ENCODE measurements at regions not wholly inside any gene's neighbourhood (a gene's known extent, or its start where the extent isn't known, plus 50 kb on each side); places are given as distances from the start of the nearest gene placed in this dataset.
"Not testable (repeated sequence)": the region's sequence is repeated elsewhere in the genome, so short reads cannot be mapped to it uniquely, and the experiment has no call there.

GRCh38 chr14:106021832-106022231 is 495.4 kb downstream of the TMEM121 start:
- 51 to 74% (median 63%) methylated on average over 3 of the region's 3 CpGs for WGBS, 4 donors

DNA sequence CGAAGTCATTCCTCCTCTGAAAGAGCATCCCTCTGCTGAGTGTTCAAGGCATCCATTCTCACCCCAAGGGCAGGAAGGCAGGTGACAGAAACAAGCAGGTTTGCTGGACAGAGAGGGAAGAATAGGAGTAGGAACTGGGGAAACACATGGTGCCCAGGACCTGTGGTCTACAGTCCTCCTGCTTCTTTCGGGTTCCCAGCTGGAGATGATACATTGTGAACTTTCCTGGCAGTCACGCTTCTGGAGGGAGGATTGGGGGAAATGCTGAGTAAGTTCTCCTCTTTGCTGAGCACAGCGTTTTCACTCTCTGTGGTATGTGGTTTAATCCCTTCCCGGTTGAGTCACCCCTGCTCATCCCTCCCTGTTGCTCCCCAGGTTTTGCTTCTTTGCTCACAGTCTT is 496.3 kb downstream of the TMEM121 start:
- peaks cover 0 to 21% (median 0%) of the 10 kb centered on the region in 9 donors for H3K27me3 ChIP-seq
- WGBS, 4 donors, result 39 to 54% (median 48%) methylated on average over 5 of the region's 5 CpGs
- H3K36me3 ChIP-seq, result not testable (repeated sequence)

More at GRCh38 chr14:106021832-106022231, 495.4 kb downstream of the TMEM121 start:
- no peaks in the 10 kb centered on the region for H3K4me1 ChIP-seq
- H3K4me3 ChIP-seq, result no peak overlapping the region
- intact Hi-C loops (cut with DNase I), result no loop called here
- ATAC-seq, result no peak
- peaks cover 0 to 6% (median 0%) of the 10 kb centered on the region in 12 donors for H3K9me3 ChIP-seq
- H3K36me3 ChIP-seq, result no peaks in the 10 kb centered on the region
- no peak overlapping the region for H3K27ac ChIP-seq
- peaks cover 0 to 27% (median 0%) of the 10 kb centered on the region in 9 donors for H3K27me3 ChIP-seq
- TF ChIP-seq POLR2A (IDR thresholded peaks at IDR 0.05) (no peak), CTCF (IDR thresholded peaks at IDR 0.05) (no peak)
- DNase-seq, result no peak

GRCh38 chr14:106023411-106023810 is 497.0 kb downstream of the TMEM121 start:
- H3K4me3 ChIP-seq, result no peak overlapping the region
- TF ChIP-seq CTCF (IDR thresholded peaks at IDR 0.05) (no peak), POLR2A (IDR thresholded peaks at IDR 0.05) (no peak)
- ATAC-seq (no peak), DNase-seq (no peak)
- peaks cover 0 to 16% (median 0%) of the 10 kb centered on the region in 9 donors for H3K27me3 ChIP-seq
- 75 to 86% (median 81%) methylated on average over 1 of the region's 1 CpG for WGBS, 4 donors
- no peaks in the 10 kb centered on the region for H3K4me1 ChIP-seq
- H3K9me3 ChIP-seq, result peaks cover 0 to 6% (median 0%) of the 10 kb centered on the region in 12 donors
- H3K27ac ChIP-seq, result no peak overlapping the region
- intact Hi-C loops (cut with DNase I), result no loop called here
- no peaks in the 10 kb centered on the region for H3K36me3 ChIP-seq

More for the DNA sequence above, 496.3 kb downstream of the TMEM121 start:
- intact Hi-C loops (cut with DNase I); H3K9me3 ChIP-seq; H3K4me1 ChIP-seq; H3K4me3 ChIP-seq; H3K27ac ChIP-seq; ATAC-seq; DNase-seq: not testable (repeated sequence)

DNA sequence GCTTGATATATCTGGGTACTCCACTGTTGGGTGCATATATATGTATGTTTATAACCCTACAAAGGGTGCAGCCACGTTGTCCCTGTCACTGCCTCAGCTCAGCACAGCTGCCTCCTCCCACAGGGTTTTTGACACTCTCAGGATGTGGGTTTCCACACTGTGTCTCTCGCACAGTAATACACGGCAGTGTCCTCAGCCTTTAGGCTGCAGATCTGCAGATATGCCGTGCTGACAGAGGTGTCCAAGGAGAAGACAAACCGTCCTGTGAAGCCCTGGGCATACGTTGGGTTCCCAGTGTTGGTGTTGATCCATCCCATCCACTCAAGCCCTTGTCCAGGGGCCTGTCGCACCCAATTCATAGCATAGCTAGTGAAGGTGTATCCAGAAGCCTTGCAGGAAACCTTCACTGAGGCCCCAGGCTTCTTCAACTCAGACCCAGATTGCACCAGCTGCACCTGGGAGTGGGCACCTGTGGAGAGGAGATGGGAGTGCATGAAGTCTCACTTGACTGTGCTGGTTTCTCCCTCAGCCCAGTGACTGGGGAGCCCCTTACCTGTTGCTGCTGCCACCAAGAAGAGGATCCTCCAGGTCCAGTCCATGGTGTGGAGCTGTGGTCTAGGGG is 498.7 kb downstream of the TMEM121 start:
- H3K9me3 ChIP-seq, result peaks cover 0 to 6% (median 0%) of the 10 kb centered on the region in 12 donors
- TF ChIP-seq POLR2A (IDR thresholded peaks at IDR 0.05) (no peak), CTCF (IDR thresholded peaks at IDR 0.05) (no peak)
- DNase-seq (peak in 1 of 5 donors; percentile 43), ATAC-seq (no peak)
- peaks cover 0 to 16% (median 0%) of the 10 kb centered on the region in 9 donors for H3K27me3 ChIP-seq
- no peaks in the 10 kb centered on the region for H3K36me3 ChIP-seq
- intact Hi-C loops (cut with DNase I), result no loop called here
- H3K27ac ChIP-seq, result no peak overlapping the region
- no peak overlapping the region for H3K4me3 ChIP-seq
- no peaks in the 10 kb centered on the region for H3K4me1 ChIP-seq
- whole genome bisulfite sequencing, 4 donors, result 47 to 57% (median 52%) methylated on average over 7 of the region's 7 CpGs

- no peak for DNase-seq
- WGBS, 4 donors, result 38 to 49% (median 42%) methylated on average over 6 of the region's 6 CpGs
- intact Hi-C loops (cut with DNase I), result no loop called here
- Histone ChIP-seq H3K4me1 (no peaks in the 10 kb centered on the region), H3K27ac (no peak overlapping the region), H3K4me3 (no peak overlapping the region), H3K36me3 (no peaks in the 10 kb centered on the region), H3K27me3 (peaks cover 0 to 13% (median 0%) of the 10 kb centered on the region in 9 donors), H3K9me3 (peaks cover 0 to 6% (median 0%) of the 10 kb centered on the region in 12 donors)
- no peak for TF ChIP-seq CTCF (IDR thresholded peaks at IDR 0.05)
- no peak for TF ChIP-seq POLR2A (IDR thresholded peaks at IDR 0.05)
- no peak for ATAC-seq
These were observed 499.6 kb downstream of the TMEM121 start for GRCh38 chr14:106026026-106026425.

- H3K27ac ChIP-seq; DNase-seq; H3K9me3 ChIP-seq; H3K4me1 ChIP-seq; H3K36me3 ChIP-seq; ATAC-seq; intact Hi-C loops (cut with DNase I); H3K4me3 ChIP-seq: not testable (repeated sequence)
- WGBS, 4 donors, result 59 to 79% (median 65%) methylated on average over 6 of the region's 6 CpGs
- H3K27me3 ChIP-seq, result peaks cover 0 to 13% (median under 1%) of the 10 kb centered on the region in 9 donors
These were observed 501.4 kb downstream of the TMEM121 start for GRCh38 chr14:106027759-106028158.

Data from heart left ventricle (tissue), 16 donors.